RPMI8226 (cell line): ENCODE measurements at regions not wholly inside any gene's neighbourhood (a gene's known extent, or its start where the extent isn't known, plus 50 kb on each side); places are given as distances from the start of the nearest gene placed in this dataset.

Source experiments
- DNase-seq: peaks from one replicate; pipeline ENCODE4 v3.0.0-alpha.2; 2015

GRCh38 chr17:73724990-73725389 lies 80.7 kb upstream of the SDK2 start:
- no peak for DNase-seq

- DNase-seq: no peak
Measured at GRCh38 chr17:73725794-73726515, 81.7 kb upstream of the SDK2 start.

- no peak for DNase-seq
Measured at GRCh38 chr17:73727941-73728340, 83.7 kb upstream of the SDK2 start.

GRCh38 chr17:73729101-73729500 lies 84.9 kb upstream of the SDK2 start:
- DNase-seq: no peak

GRCh38 chr17:73731733-73732132 lies 87.5 kb upstream of the SDK2 start:
- no peak for DNase-seq

GRCh38 chr17:73733517-73733916 lies 89.3 kb upstream of the SDK2 start:
- DNase-seq: no peak

GRCh38 chr17:73735245-73735644 lies 91.0 kb upstream of the SDK2 start:
- no peak for DNase-seq

- no peak for DNase-seq
Measured at GRCh38 chr17:73738751-73739575, 94.7 kb upstream of the SDK2 start.

GRCh38 chr17:73740370-73740769 lies 96.1 kb upstream of the SDK2 start:
- DNase-seq: no peak

- no peak for DNase-seq
Measured at GRCh38 chr17:73742948-73743381, 98.7 kb upstream of the SDK2 start.

GRCh38 chr17:73743518-73744201 lies 99.4 kb upstream of the SDK2 start:
- no peak for DNase-seq

- DNase-seq: no peak
Measured at GRCh38 chr17:73744411-73744810, 100.2 kb upstream of the SDK2 start.

- DNase-seq: no peak
Measured at GRCh38 chr17:73746314-73747073, 102.2 kb upstream of the SDK2 start.

GRCh38 chr17:73747221-73748002 lies 103.2 kb upstream of the SDK2 start:
- DNase-seq: no peak

GRCh38 chr17:73748508-73748907 lies 104.3 kb upstream of the SDK2 start:
- no peak for DNase-seq

- DNase-seq: no peak
Measured at GRCh38 chr17:73749337-73749823, 105.1 kb upstream of the SDK2 start.

- DNase-seq: no peak
Measured at GRCh38 chr17:73749928-73750605, 105.8 kb upstream of the SDK2 start.

GRCh38 chr17:73750975-73751374 lies 106.7 kb upstream of the SDK2 start:
- no peak for DNase-seq

- no peak for DNase-seq
Measured at GRCh38 chr17:73753751-73754496, 109.7 kb upstream of the SDK2 start.

- no peak for DNase-seq
Measured at GRCh38 chr17:73754886-73755400, 110.7 kb upstream of the SDK2 start.
